H9 (cell line): ENCODE measurements at regions not wholly inside any gene's neighbourhood (a gene's known extent, or its start where the extent isn't known, plus 50 kb on each side); places are given as distances from the start of the nearest gene placed in this dataset.

Experiments
- DNase-seq: peaks from one replicate; pipeline ENCODE4 v3.0.0-alpha.2; 2017
- H2AFZ ChIP-seq: one replicate; pipeline ENCODE4 v1.6.1; 2013; ENCODE audit warnings: mild to moderate bottlenecking, low read length, control low read depth, moderate library complexity
- H2AK5ac ChIP-seq: 2 replicates; pipeline ENCODE4 v1.6.1; 2013; ENCODE audit warnings: low read length, control low read depth, mixed read lengths; ENCODE audit not compliant: insufficient read length
- H2BK120ac ChIP-seq: one replicate; pipeline ENCODE4 v1.6.1; 2013; ENCODE audit warnings: low read depth, mild to moderate bottlenecking, low read length, control low read depth, inconsistent platforms; ENCODE audit not compliant: poor library complexity, severe bottlenecking
- H2BK12ac ChIP-seq: 2 replicates; pipeline ENCODE4 v1.6.1; 2013; ENCODE audit warnings: low read length, control low read depth, mixed read lengths, low read depth; ENCODE audit not compliant: insufficient read length
- H2BK15ac ChIP-seq: 2 replicates; pipeline ENCODE4 v1.6.1; 2013; ENCODE audit warnings: low read depth, low read length, control low read depth
- H2BK20ac ChIP-seq: one replicate; pipeline ENCODE4 v1.6.1; 2013; ENCODE audit warnings: low read depth, mild to moderate bottlenecking, low read length, control low read depth, inconsistent platforms; ENCODE audit not compliant: poor library complexity, severe bottlenecking
- H2BK5ac ChIP-seq: 2 replicates; pipeline ENCODE4 v1.6.1; 2013; ENCODE audit warnings: low read length, control low read depth, mixed read lengths; ENCODE audit not compliant: insufficient read length
- H3K14ac ChIP-seq: 2 replicates; pipeline ENCODE4 v1.6.1; 2013; ENCODE audit warnings: low read length, control low read depth; ENCODE audit not compliant: insufficient read depth
- H3K18ac ChIP-seq: 2 replicates; pipeline ENCODE4 v1.6.1; 2013; ENCODE audit warnings: low read depth, mild to moderate bottlenecking, mixed read lengths, low read length, control low read depth; ENCODE audit not compliant: insufficient read length
- H3K23ac ChIP-seq: 2 replicates; pipeline ENCODE4 v1.6.1; 2013; ENCODE audit warnings: low read length, control low read depth, mixed read lengths, low read depth; ENCODE audit not compliant: insufficient read length
- H3K23me2 ChIP-seq: 2 replicates; pipeline ENCODE4 v1.6.1; 2013; ENCODE audit warnings: low read depth, mild to moderate bottlenecking, mixed read lengths, low read length, control low read depth; ENCODE audit not compliant: insufficient read length, poor library complexity, severe bottlenecking
- H3K27ac ChIP-seq: 2 replicates; pipeline ENCODE4 v1.5.1; 2013; ENCODE audit warnings: low read length, control low read depth, mixed read lengths, low read depth; ENCODE audit not compliant: insufficient read length
- H3K27me3 ChIP-seq: 2 replicates; pipeline ENCODE4 v1.6.1; 2013; ENCODE audit warnings: low read length, control low read depth, inconsistent platforms; ENCODE audit not compliant: insufficient read depth
- H3K4ac ChIP-seq: 2 replicates; pipeline ENCODE4 v1.6.1; 2013; ENCODE audit warnings: low read depth, mild to moderate bottlenecking, control low read depth, inconsistent platforms, low read length, moderate library complexity
- H3K4me1 ChIP-seq: 2 replicates; pipeline ENCODE4 v1.6.1; 2013; ENCODE audit warnings: low read length, control low read depth, inconsistent platforms; ENCODE audit not compliant: insufficient read depth
- H3K4me2 ChIP-seq: 2 replicates; pipeline ENCODE4 v1.6.1; 2013; ENCODE audit warnings: low read length, control low read depth, mixed read lengths; ENCODE audit not compliant: insufficient read length, insufficient read depth
- H3K56ac ChIP-seq: 2 replicates; pipeline ENCODE4 v1.6.1; 2013; ENCODE audit warnings: low read depth, mild to moderate bottlenecking, mixed read lengths, low read length, control low read depth; ENCODE audit not compliant: insufficient read length
- H3K79me1 ChIP-seq: 2 replicates; pipeline ENCODE4 v1.6.1; 2013; ENCODE audit warnings: low read depth, mild to moderate bottlenecking, moderate library complexity, low read length, control low read depth, inconsistent platforms; ENCODE audit not compliant: insufficient read depth, poor library complexity, severe bottlenecking
- H3K79me2 ChIP-seq: 2 replicates; pipeline ENCODE4 v1.6.1; 2013; ENCODE audit warnings: low read length, control low read depth, inconsistent platforms; ENCODE audit not compliant: insufficient read depth
- H3K9ac ChIP-seq: 2 replicates; pipeline ENCODE4 v1.6.1; 2013; ENCODE audit warnings: low read length, control low read depth, mixed read lengths; ENCODE audit not compliant: insufficient read length; ENCODE audit errors: extremely low read depth
- H3K9me3 ChIP-seq: one replicate; pipeline ENCODE4 v1.6.1; 2013; ENCODE audit warnings: low read depth, low read length, inconsistent platforms; ENCODE audit not compliant: control insufficient read depth
- H3T11ph ChIP-seq: one replicate; pipeline ENCODE4 v1.6.1; 2013; ENCODE audit warnings: mild to moderate bottlenecking, low read length, control low read depth, inconsistent platforms
- H4K20me1 ChIP-seq: one replicate; pipeline ENCODE4 v1.6.1; 2013; ENCODE audit not compliant: control insufficient read depth, insufficient read length, insufficient read depth
- H4K5ac ChIP-seq: 2 replicates; pipeline ENCODE4 v1.6.1; 2013; ENCODE audit warnings: low read depth, mild to moderate bottlenecking, mixed read lengths, low read length, control low read depth; ENCODE audit not compliant: insufficient read length
- H4K8ac ChIP-seq: replicated peaks from 2 replicates; pipeline ENCODE4 v1.6.1; 2013; ENCODE audit warnings: low read length, control low read depth, mixed read lengths, low read depth; ENCODE audit not compliant: insufficient read length
- H4K91ac ChIP-seq: 2 replicates; pipeline ENCODE4 v1.6.1; 2013; ENCODE audit warnings: low read depth, mild to moderate bottlenecking, moderate library complexity, mixed read lengths, low read length, control low read depth; ENCODE audit not compliant: insufficient read length
- H3K27ac Mint-ChIP-seq, 3 experiments: 2 replicates in 2 of 3; 3 replicates in 1 of 3; pipeline ENCODE4 v1.8.0; 2020 to 2021; ENCODE audit warnings: mixed read lengths in 3 of 3, mild to moderate bottlenecking in 1 of 3, moderate library complexity in 1 of 3
- H3K27me3 Mint-ChIP-seq: 2 replicates; pipeline ENCODE4 v1.8.0; 2021; ENCODE audit warnings: low read depth, mild to moderate bottlenecking, moderate library complexity, mixed read lengths
- H3K36me3 Mint-ChIP-seq, 3 experiments: 2 replicates in 2 of 3; 3 replicates in 1 of 3; pipeline ENCODE4 v1.8.0; 2020 to 2021; ENCODE audit warnings: low read depth in 3 of 3, mixed read lengths in 3 of 3; ENCODE audit not compliant: insufficient read depth in 1 of 3
- H3K4me1 Mint-ChIP-seq, 2 experiments: 2 replicates each; pipeline ENCODE4 v1.8.0; 2020; ENCODE audit warnings: mixed read lengths in 2 of 2
- H3K4me3 Mint-ChIP-seq, 2 experiments: 2 replicates in 1 of 2; 3 replicates in 1 of 2; pipeline ENCODE4 v1.8.0; 2020 to 2021; ENCODE audit warnings: mild to moderate bottlenecking in 2 of 2, mixed read lengths in 2 of 2, moderate library complexity in 1 of 2
- H3K9me3 Mint-ChIP-seq, 2 experiments: 2 replicates in 1 of 2; 3 replicates in 1 of 2; pipeline ENCODE4 v1.8.0; 2020; ENCODE audit warnings: mild to moderate bottlenecking in 2 of 2, mixed read lengths in 2 of 2, moderate library complexity in 1 of 2
- WGBS: extraction: QIAGEN DNeasy Blood & Tissue Kit; methylation state at CpG from one replicate; pipeline ENCODE4 v1.1.7; 2013; ENCODE audit warnings: missing lambda C conversion rate, low lambda C conversion rate, mixed read lengths; ENCODE audit not compliant: insufficient read length; ENCODE audit errors: extremely low coverage; 5-methylcytosine and 5-hydroxymethylcytosine counted together
- TF ChIP-seq, protein P1 (sequence below): fragments of 200-600 bp; sonication (generic); conservative IDR thresholded peaks from 3 replicates; pipeline ENCODE4 v1.8.0; 2021; ENCODE audit warnings: antibody characterized with exemption, mild to moderate bottlenecking

DNA sequence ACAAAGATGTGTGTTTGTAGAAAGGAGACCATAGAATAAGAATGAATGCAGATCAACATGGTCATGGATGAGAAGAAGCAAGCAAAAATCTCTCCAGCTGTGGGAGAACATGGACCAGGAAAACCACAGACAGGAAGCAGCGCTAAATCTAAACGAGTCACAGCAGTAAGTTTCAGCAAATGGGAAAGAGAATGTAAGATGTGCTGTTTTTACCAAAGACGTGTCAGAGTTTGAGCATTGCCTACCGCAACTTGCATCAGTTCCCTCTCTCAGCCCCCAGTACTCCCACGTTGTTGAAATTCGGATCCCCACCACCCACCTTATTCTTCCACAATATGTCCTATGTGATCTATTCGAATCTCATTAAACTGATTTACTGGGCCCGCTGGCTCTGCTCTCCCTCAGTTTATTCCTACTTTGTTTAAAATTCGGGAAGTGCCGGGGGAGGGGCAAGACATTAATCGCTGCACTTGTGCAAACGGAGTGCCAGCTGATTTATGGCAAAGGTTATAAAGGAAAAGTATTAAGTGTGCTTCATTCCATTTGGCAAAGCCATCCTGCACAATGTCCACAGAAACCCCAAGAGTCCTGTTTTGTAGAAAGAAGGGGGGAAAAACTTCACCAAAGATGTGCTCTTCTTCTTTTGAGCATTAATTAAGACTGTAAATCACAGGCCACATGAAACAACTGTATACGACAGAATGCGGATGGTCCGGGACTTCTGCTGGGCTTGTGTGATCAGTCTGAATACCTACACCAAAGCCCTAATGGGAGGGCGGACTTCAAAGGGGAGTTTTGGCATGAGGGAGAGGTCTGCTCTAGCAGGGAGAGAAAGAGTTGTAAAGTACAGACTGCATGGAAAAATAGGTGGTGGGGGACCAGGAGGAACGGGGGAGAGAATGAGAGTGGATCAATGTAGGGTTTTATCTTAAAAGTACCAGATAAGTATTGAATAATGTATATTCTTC, 59.1 kb upstream of the PRDM1 start:
- H3K9ac ChIP-seq = no peak overlapping the region
- DNase-seq = no peak
- H3K4ac ChIP-seq = no peak overlapping the region
- no peak overlapping the region for H2BK20ac ChIP-seq
- H3K23me2 ChIP-seq = no peaks in the 10 kb centered on the region
- H3K23ac ChIP-seq = no peak overlapping the region
- H3K79me2 ChIP-seq = no peaks in the 10 kb centered on the region
- Mint-ChIP-seq H3K9me3 (no peaks in the 10 kb centered on the region; a peak in 1 of 5 replicates), H3K27me3 (peaks cover 2% of the 10 kb centered on the region; the same call in 1 of the 2 replicates), H3K4me3 (no peak overlapping the region), H3K36me3 (no peaks in the 10 kb centered on the region), H3K27ac (no peak overlapping the region; a peak in 1 of 7 replicates), H3K4me1 (peaks cover 18 to 19% of the 10 kb centered on the region in 2 experiments)
- no peak overlapping the region for H3T11ph ChIP-seq
- no peak overlapping the region for H4K5ac ChIP-seq
- H3K18ac ChIP-seq = no peak overlapping the region
- H3K79me1 ChIP-seq = no peaks in the 10 kb centered on the region
- H2BK15ac ChIP-seq = no peak overlapping the region
- no peak overlapping the region for H3K27ac ChIP-seq
- no peaks in the 10 kb centered on the region for H3K27me3 ChIP-seq
- TF ChIP-seq, protein P1, sequence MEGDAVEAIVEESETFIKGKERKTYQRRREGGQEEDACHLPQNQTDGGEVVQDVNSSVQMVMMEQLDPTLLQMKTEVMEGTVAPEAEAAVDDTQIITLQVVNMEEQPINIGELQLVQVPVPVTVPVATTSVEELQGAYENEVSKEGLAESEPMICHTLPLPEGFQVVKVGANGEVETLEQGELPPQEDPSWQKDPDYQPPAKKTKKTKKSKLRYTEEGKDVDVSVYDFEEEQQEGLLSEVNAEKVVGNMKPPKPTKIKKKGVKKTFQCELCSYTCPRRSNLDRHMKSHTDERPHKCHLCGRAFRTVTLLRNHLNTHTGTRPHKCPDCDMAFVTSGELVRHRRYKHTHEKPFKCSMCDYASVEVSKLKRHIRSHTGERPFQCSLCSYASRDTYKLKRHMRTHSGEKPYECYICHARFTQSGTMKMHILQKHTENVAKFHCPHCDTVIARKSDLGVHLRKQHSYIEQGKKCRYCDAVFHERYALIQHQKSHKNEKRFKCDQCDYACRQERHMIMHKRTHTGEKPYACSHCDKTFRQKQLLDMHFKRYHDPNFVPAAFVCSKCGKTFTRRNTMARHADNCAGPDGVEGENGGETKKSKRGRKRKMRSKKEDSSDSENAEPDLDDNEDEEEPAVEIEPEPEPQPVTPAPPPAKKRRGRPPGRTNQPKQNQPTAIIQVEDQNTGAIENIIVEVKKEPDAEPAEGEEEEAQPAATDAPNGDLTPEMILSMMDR = no peak
- H4K91ac ChIP-seq = no peak overlapping the region
- no peak overlapping the region for H3K56ac ChIP-seq
- WGBS = no CpG with 5 or more reads among the region's 17 CpGs
- H2BK120ac ChIP-seq = no peak overlapping the region
- no peak overlapping the region for H2BK5ac ChIP-seq
- H3K4me1 ChIP-seq = peaks cover 3% of the 10 kb centered on the region; the same call in 1 of the 2 replicates
- H2AK5ac ChIP-seq = no peak overlapping the region
- peak overlapping the region; percentile 45 for H2AFZ ChIP-seq
- H4K8ac ChIP-seq = no peak overlapping the region
- no peak overlapping the region for H2BK12ac ChIP-seq
- H4K20me1 ChIP-seq = no peaks in the 10 kb centered on the region
- no peak overlapping the region for H3K14ac ChIP-seq
- no peak overlapping the region for H3K4me2 ChIP-seq
- no peaks in the 10 kb centered on the region for H3K9me3 ChIP-seq
